ENCODE measurements at regions not wholly inside any gene's neighbourhood (a gene's known extent, or its start where the extent isn't known, plus 50 kb on each side); places are given as distances from the start of the nearest gene placed in this dataset.

- H3K27ac ChIP-seq (ENCODE audit: low read length) = no peak overlapping the region
- no peaks in the 10 kb centered on the region for H3K27me3 ChIP-seq (ENCODE audit: control insufficient read depth, insufficient read depth, low read length)
- no CpG with 5 or more reads among the region's 2 CpGs for WGBS (ENCODE audit: insufficient coverage, insufficient read length)
- no peak overlapping the region for H3K4me3 ChIP-seq (ENCODE audit: low read length)
- DNase-seq (ENCODE audit: low read depth, low spot score) = no peak
- no peaks in the 10 kb centered on the region for H3K36me3 ChIP-seq (ENCODE audit: control insufficient read depth, insufficient read depth, low read length)
- no peaks in the 10 kb centered on the region for H3K9me3 ChIP-seq (ENCODE audit: control insufficient read depth, insufficient read depth, low read length)
- no peaks in the 10 kb centered on the region for H3K4me1 ChIP-seq (ENCODE audit: control insufficient read depth, insufficient read depth, low read length)
These were observed 205.6 kb upstream of the HS3ST1 start for GRCh38 chr4:11634283-11634682.

- no peak for DNase-seq (ENCODE audit: low read depth, low spot score)
- Histone ChIP-seq H3K36me3 (ENCODE audit: control insufficient read depth, insufficient read depth, low read length) (no peaks in the 10 kb centered on the region), H3K4me3 (ENCODE audit: low read length) (no peak overlapping the region), H3K4me1 (ENCODE audit: control insufficient read depth, insufficient read depth, low read length) (no peaks in the 10 kb centered on the region), H3K27ac (ENCODE audit: low read length) (no peak overlapping the region), H3K27me3 (ENCODE audit: control insufficient read depth, insufficient read depth, low read length) (no peaks in the 10 kb centered on the region), H3K9me3 (ENCODE audit: control insufficient read depth, insufficient read depth, low read length) (no peaks in the 10 kb centered on the region)
- WGBS (ENCODE audit: insufficient coverage, insufficient read length) = no CpG with 5 or more reads among the region's 4 CpGs
These were observed 204.7 kb upstream of the HS3ST1 start for GRCh38 chr4:11633430-11633829.

DNA sequence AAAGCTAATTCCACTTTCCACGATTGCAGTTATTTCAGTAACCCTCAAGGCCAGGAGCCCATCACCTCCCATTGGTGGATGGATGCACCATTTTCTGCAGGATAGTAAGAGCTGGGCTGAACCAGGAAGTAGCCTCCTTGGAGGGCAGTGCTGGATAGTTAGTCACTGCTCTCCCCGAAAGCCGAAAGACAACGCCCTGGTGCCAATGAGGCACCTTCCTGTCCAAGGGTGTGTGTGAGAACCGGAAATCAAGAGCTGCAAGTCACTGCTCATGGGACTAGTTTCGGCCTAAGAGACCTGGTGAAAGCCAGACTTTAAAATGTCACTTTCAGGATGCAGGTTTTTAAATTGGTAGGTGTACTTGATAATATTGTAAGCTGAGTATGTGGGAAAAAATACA is 203.8 kb upstream of the HS3ST1 start:
- H3K4me3 ChIP-seq (ENCODE audit: low read length) = no peak overlapping the region
- H3K36me3 ChIP-seq (ENCODE audit: control insufficient read depth, insufficient read depth, low read length) = no peaks in the 10 kb centered on the region
- no peak overlapping the region for H3K27ac ChIP-seq (ENCODE audit: low read length)
- no CpG with 5 or more reads among the region's 6 CpGs for WGBS (ENCODE audit: insufficient coverage, insufficient read length)
- H3K27me3 ChIP-seq (ENCODE audit: control insufficient read depth, insufficient read depth, low read length) = no peaks in the 10 kb centered on the region
- no peaks in the 10 kb centered on the region for H3K9me3 ChIP-seq (ENCODE audit: control insufficient read depth, insufficient read depth, low read length)
- no peaks in the 10 kb centered on the region for H3K4me1 ChIP-seq (ENCODE audit: control insufficient read depth, insufficient read depth, low read length)
- no peak for DNase-seq (ENCODE audit: low read depth, low spot score)

GRCh38 chr4:11632025-11632424 is 203.3 kb upstream of the HS3ST1 start:
- Histone ChIP-seq H3K27ac (ENCODE audit: low read length) (no peak overlapping the region), H3K4me1 (ENCODE audit: control insufficient read depth, insufficient read depth, low read length) (no peaks in the 10 kb centered on the region), H3K27me3 (ENCODE audit: control insufficient read depth, insufficient read depth, low read length) (no peaks in the 10 kb centered on the region), H3K36me3 (ENCODE audit: control insufficient read depth, insufficient read depth, low read length) (no peaks in the 10 kb centered on the region), H3K4me3 (ENCODE audit: low read length) (no peak overlapping the region), H3K9me3 (ENCODE audit: control insufficient read depth, insufficient read depth, low read length) (no peaks in the 10 kb centered on the region)
- WGBS (ENCODE audit: insufficient coverage, insufficient read length) = no CpG with 5 or more reads among the region's 4 CpGs
- no peak for DNase-seq (ENCODE audit: low read depth, low spot score)

GRCh38 chr4:11631416-11631815 is 202.7 kb upstream of the HS3ST1 start:
- DNase-seq (ENCODE audit: low read depth, low spot score) = no peak
- Histone ChIP-seq H3K4me3 (ENCODE audit: low read length) (no peak overlapping the region), H3K27me3 (ENCODE audit: control insufficient read depth, insufficient read depth, low read length) (no peaks in the 10 kb centered on the region), H3K27ac (ENCODE audit: low read length) (no peak overlapping the region), H3K4me1 (ENCODE audit: control insufficient read depth, insufficient read depth, low read length) (no peaks in the 10 kb centered on the region), H3K9me3 (ENCODE audit: control insufficient read depth, insufficient read depth, low read length) (no peaks in the 10 kb centered on the region), H3K36me3 (ENCODE audit: control insufficient read depth, insufficient read depth, low read length) (no peaks in the 10 kb centered on the region)
- WGBS (ENCODE audit: insufficient coverage, insufficient read length) = no CpG with 5 or more reads among the region's 2 CpGs

DNA sequence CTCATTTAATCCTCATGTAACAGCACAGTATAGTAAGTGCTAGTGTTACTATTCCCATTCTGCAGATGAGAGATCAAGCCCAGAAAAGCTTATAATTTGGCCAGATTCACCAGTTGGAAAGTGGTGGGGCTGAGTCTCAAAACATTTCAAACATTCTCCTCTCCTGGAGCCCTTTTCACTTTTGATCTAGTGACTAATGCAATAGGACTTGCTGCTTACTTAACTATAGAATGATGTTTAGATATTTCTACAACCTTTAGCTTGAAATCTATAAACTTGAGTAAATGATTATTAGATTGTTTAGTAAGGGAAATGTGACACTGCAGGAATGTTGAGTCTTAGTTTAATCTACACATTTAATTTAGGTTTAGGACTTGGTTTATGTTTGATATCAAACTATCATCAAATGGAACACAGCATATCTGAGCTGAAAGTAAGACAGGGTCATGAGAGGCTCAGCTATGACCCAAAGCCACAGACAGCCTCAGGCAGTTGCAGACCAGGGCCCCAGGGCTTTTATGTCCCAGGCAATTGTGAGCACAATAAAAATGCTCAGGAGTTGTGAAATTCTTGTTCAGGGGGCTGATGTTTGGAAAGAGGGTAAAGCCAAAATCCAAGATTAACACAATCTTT is 199.5 kb upstream of the HS3ST1 start:
- DNase-seq (ENCODE audit: low read depth, low spot score) = no peak
- Histone ChIP-seq H3K4me1 (ENCODE audit: control insufficient read depth, insufficient read depth, low read length) (no peaks in the 10 kb centered on the region; the same call in 1 of the 2 replicates), H3K27ac (ENCODE audit: low read length) (no peak overlapping the region), H3K27me3 (ENCODE audit: control insufficient read depth, insufficient read depth, low read length) (no peaks in the 10 kb centered on the region), H3K4me3 (ENCODE audit: low read length) (no peak overlapping the region), H3K36me3 (ENCODE audit: control insufficient read depth, insufficient read depth, low read length) (no peaks in the 10 kb centered on the region), H3K9me3 (ENCODE audit: control insufficient read depth, insufficient read depth, low read length) (no peaks in the 10 kb centered on the region)

DNA sequence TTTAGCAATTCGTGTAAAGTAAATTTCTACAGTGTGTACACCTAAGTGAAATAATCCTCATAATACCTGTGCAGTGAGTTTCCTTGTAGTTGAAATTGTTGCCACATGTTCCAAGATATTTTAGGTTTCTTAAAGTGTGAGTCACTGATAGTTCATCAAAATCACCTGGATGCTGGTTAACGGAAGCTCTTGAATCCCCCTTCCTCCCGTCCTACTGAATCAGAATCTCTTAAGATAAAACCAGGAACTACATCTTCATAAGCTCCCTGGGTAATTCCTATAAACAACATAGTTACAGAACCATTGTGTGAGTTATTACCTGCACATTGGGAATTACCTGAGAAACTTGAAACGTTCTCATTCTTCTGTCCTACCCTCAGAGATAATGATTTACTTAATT is 197.4 kb upstream of the HS3ST1 start:
- Histone ChIP-seq H3K4me1 (ENCODE audit: control insufficient read depth, insufficient read depth, low read length) (no peaks in the 10 kb centered on the region; the same call in 1 of the 2 replicates), H3K36me3 (ENCODE audit: control insufficient read depth, insufficient read depth, low read length) (no peaks in the 10 kb centered on the region), H3K4me3 (ENCODE audit: low read length) (no peak overlapping the region), H3K27me3 (ENCODE audit: control insufficient read depth, insufficient read depth, low read length) (no peaks in the 10 kb centered on the region), H3K9me3 (ENCODE audit: control insufficient read depth, insufficient read depth, low read length) (no peaks in the 10 kb centered on the region), H3K27ac (ENCODE audit: low read length) (no peak overlapping the region)
- no peak for DNase-seq (ENCODE audit: low read depth, low spot score)
- WGBS (ENCODE audit: insufficient coverage, insufficient read length) = no CpG with 5 or more reads among the region's 4 CpGs

- no peak overlapping the region for H3K27ac ChIP-seq (ENCODE audit: low read length)
- H3K27me3 ChIP-seq (ENCODE audit: control insufficient read depth, insufficient read depth, low read length) = no peaks in the 10 kb centered on the region
- WGBS (ENCODE audit: insufficient coverage, insufficient read length) = no CpG with 5 or more reads among the region's 7 CpGs
- H3K4me3 ChIP-seq (ENCODE audit: low read length) = no peak overlapping the region
- no peak for DNase-seq (ENCODE audit: low read depth, low spot score)
- no peaks in the 10 kb centered on the region for H3K36me3 ChIP-seq (ENCODE audit: control insufficient read depth, insufficient read depth, low read length)
- H3K4me1 ChIP-seq (ENCODE audit: control insufficient read depth, insufficient read depth, low read length) = no peaks in the 10 kb centered on the region; the same call in 1 of the 2 replicates
- no peaks in the 10 kb centered on the region for H3K9me3 ChIP-seq (ENCODE audit: control insufficient read depth, insufficient read depth, low read length)
These were observed 196.5 kb upstream of the HS3ST1 start for GRCh38 chr4:11625211-11625610.

GRCh38 chr4:11624370-11624769 is 195.7 kb upstream of the HS3ST1 start:
- Histone ChIP-seq H3K4me3 (ENCODE audit: low read length) (no peak overlapping the region), H3K4me1 (ENCODE audit: control insufficient read depth, insufficient read depth, low read length) (no peaks in the 10 kb centered on the region; the same call in 1 of the 2 replicates), H3K27me3 (ENCODE audit: control insufficient read depth, insufficient read depth, low read length) (no peaks in the 10 kb centered on the region), H3K9me3 (ENCODE audit: control insufficient read depth, insufficient read depth, low read length) (no peaks in the 10 kb centered on the region), H3K36me3 (ENCODE audit: control insufficient read depth, insufficient read depth, low read length) (no peaks in the 10 kb centered on the region), H3K27ac (ENCODE audit: low read length) (no peak overlapping the region)
- no CpG with 5 or more reads among the region's 2 CpGs for WGBS (ENCODE audit: insufficient coverage, insufficient read length)
- no peak for DNase-seq (ENCODE audit: low read depth, low spot score)

DNA sequence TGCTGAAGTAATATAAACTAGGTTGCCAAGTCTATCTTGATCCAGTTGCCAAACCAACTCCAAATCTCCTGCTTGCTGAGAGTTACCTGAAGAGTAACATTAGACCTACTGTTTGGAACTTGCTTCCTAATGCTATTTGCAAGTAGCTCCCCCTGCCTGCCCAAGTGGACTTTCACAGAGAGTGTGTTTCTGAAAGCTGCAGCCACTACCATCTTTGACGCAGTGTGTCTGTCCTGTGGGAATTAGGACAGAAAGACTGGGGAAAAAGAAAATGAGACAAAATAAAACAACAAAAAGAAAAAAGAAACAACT is 195.0 kb upstream of the HS3ST1 start:
- Histone ChIP-seq H3K9me3 (ENCODE audit: control insufficient read depth, insufficient read depth, low read length) (no peaks in the 10 kb centered on the region), H3K4me3 (ENCODE audit: low read length) (no peak overlapping the region), H3K27me3 (ENCODE audit: control insufficient read depth, insufficient read depth, low read length) (no peaks in the 10 kb centered on the region), H3K4me1 (ENCODE audit: control insufficient read depth, insufficient read depth, low read length) (no peaks in the 10 kb centered on the region; the same call in 1 of the 2 replicates), H3K27ac (ENCODE audit: low read length) (no peak overlapping the region), H3K36me3 (ENCODE audit: control insufficient read depth, insufficient read depth, low read length) (no peaks in the 10 kb centered on the region)
- no peak for DNase-seq (ENCODE audit: low read depth, low spot score)
- no CpG with 5 or more reads among the region's 1 CpG for WGBS (ENCODE audit: insufficient coverage, insufficient read length)

GRCh38 chr4:11622961-11623725 is 194.4 kb upstream of the HS3ST1 start:
- Histone ChIP-seq H3K27ac (ENCODE audit: low read length) (no peak overlapping the region), H3K27me3 (ENCODE audit: control insufficient read depth, insufficient read depth, low read length) (no peaks in the 10 kb centered on the region), H3K4me1 (ENCODE audit: control insufficient read depth, insufficient read depth, low read length) (no peaks in the 10 kb centered on the region; the same call in 1 of the 2 replicates), H3K4me3 (ENCODE audit: low read length) (no peak overlapping the region), H3K9me3 (ENCODE audit: control insufficient read depth, insufficient read depth, low read length) (no peaks in the 10 kb centered on the region), H3K36me3 (ENCODE audit: control insufficient read depth, insufficient read depth, low read length) (no peaks in the 10 kb centered on the region)
- no peak for DNase-seq (ENCODE audit: low read depth, low spot score)
- WGBS (ENCODE audit: insufficient coverage, insufficient read length) = no CpG with 5 or more reads among the region's 10 CpGs
